Heart left ventricle (tissue), 16 donors: ENCODE measurements at regions not wholly inside any gene's neighbourhood (a gene's known extent, or its start where the extent isn't known, plus 50 kb on each side); places are given as distances from the start of the nearest gene placed in this dataset.

Source experiments
- ATAC-seq, 4 donors: fragments of 200-7000 bp; cut with Tn5 transposase; one replicate each; pipeline ENCODE4 v1.9.1; 2020 to 2022; ENCODE audit warnings: moderate library complexity in 4 of 4, mild to moderate bottlenecking in 3 of 4, moderate number of reproducible peaks in 1 of 4
- DNase-seq, 5 donors: peaks; one replicate each; pipeline ENCODE4 v3.0.0-alpha.2; 2020
- H3K27ac ChIP-seq, 12 donors: fragments of 200-600 bp; sonication (generic) in 4 of 12; one replicate each; pipeline versions ENCODE4 v1.5.0 to v1.8.0; 2016 to 2022; ENCODE audit warnings: mild to moderate bottlenecking in 2 of 12
- H3K27me3 ChIP-seq, 9 donors: fragments of 200-600 bp; sonication (generic) in 2 of 9; one replicate each; pipeline versions ENCODE4 v1.5.1 to v1.8.0; 2016 to 2022; ENCODE audit warnings: mild to moderate bottlenecking in 3 of 9
- H3K36me3 ChIP-seq, 9 donors: fragments of 200-600 bp; sonication (generic) in 2 of 9; one replicate each; pipeline versions ENCODE4 v1.5.0 to v1.8.0; 2018 to 2022; ENCODE audit warnings: mild to moderate bottlenecking in 2 of 9
- H3K4me1 ChIP-seq, 12 donors: fragments of 200-600 bp; sonication (generic) in 4 of 12; one replicate each; pipeline versions ENCODE4 v1.5.0 to v1.8.0; 2016 to 2022; ENCODE audit warnings: mild to moderate bottlenecking in 3 of 12
- H3K4me3 ChIP-seq, 12 donors: fragments of 200-600 bp; sonication (generic) in 4 of 12; one replicate each; pipeline versions ENCODE4 v1.5.0 to v1.8.0; 2017 to 2022; ENCODE audit warnings: mild to moderate bottlenecking in 9 of 12, moderate library complexity in 4 of 12
- H3K9me3 ChIP-seq, 12 donors: fragments of 200-600 bp; sonication (generic) in 4 of 12; one replicate each; pipeline versions ENCODE4 v1.5.0 to v1.8.0; 2016 to 2022; ENCODE audit warnings: mild to moderate bottlenecking in 1 of 12
- POLR2A ChIP-seq, 2 donors: fragments of 450-650 bp; IDR thresholded peaks; one replicate each; pipeline ENCODE4 v1.6.1; 2017; ENCODE audit warnings: antibody characterized with exemption in 2 of 2, mild to moderate bottlenecking in 2 of 2, moderate library complexity in 2 of 2
- WGBS, 4 donors: extraction: QIAGEN DNeasy Blood & Tissue Kit in 2 of 4; methylation state at CpG; one replicate each; pipeline versions ENCODE4 v1.1.5 to v1.1.7; 2013 to 2018; 5-methylcytosine and 5-hydroxymethylcytosine counted together
- intact Hi-C, 10 donors: fragments of 100-400 bp; cut with DNase I; formaldehyde crosslinking; loops; one replicate each; pipeline versions ENCODE4 v1.11.1 to v1.14.2; 2022
- TF ChIP-seq, protein P1 (sequence below), 12 donors: fragments of 200-600 bp; sonication (generic) in 4 of 12; IDR thresholded peaks; one replicate each; pipeline versions ENCODE4 v1.5.0 to v1.8.0; 2018 to 2022; ENCODE audit warnings: antibody characterized with exemption in 12 of 12, mild to moderate bottlenecking in 5 of 12
- donor health status: ischemic (EF 13 %, LVEDD 7.1; RV severe dilation, severe dysfunction).
- donor health status: healthy with polysubstance abuse.
- donor health status: DM: no; HTN: yes; CAD: no.
- donor health status: DM: no; HTN: no; CAD: no.
- donor health status: ischemic (EF 25% LVEDD 6.9; RV normal size, moderate dysfunction).
- donor health status: ischemic (EF 25% LVEDD 5.7; RV mildly dilated, moderate dysfunction).
- donor health status: healthy.
- donor health status: DM: yes; HTN: yes; CAD: no.
- donor health status: ischemic (EF 35%, LVEDD 5.7; RV mildly dilated, moderate dysfunction).
- donor health status: nonischemic (EF 11% LVEDD 7.7; RV severe dilation, severe dysfunction).
- donor health status: DM: yes; HTN: yes; CAD: no.
- donor health status: PGD.
- donor health status: ischemic (EF 29% LVEDD 5.4; RV normal size, mild dysfunction).
- donor health status: nonischemic (EF 23%, LVEDD 6.1; RV moderate dilation, normal function).

DNA sequence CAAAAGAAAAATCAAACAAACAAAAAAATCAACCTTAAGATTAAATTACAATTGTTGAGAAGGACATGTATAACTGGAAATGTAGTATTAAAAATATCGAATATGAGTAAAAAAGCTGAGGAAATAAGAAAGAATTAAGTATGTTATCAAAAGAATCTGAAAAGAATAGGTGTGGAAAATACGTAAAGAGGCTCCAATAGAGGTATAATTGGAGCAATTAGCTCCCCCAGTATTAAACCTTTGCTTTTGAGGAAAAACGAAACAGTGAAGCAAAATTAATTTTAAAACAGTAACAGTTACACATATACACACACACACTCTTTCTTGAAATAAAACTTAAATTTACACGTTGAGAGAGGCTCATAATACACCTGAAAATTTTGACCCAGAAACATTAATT, 578.7 kb upstream of the ADAMTS16 start:
- Histone ChIP-seq H3K36me3 (no peaks in the 10 kb centered on the region), H3K4me1 (no peaks in the 10 kb centered on the region), H3K4me3 (no peak overlapping the region), H3K27ac (no peak overlapping the region), H3K9me3 (peaks cover 0 to 39% (median 19%) of the 10 kb centered on the region in 12 donors), H3K27me3 (no peaks in the 10 kb centered on the region)
- intact Hi-C loops = no loop called here
- 57 to 73% (median 68%) methylated on average over 4 of the region's 4 CpGs for WGBS, 4 donors
- DNase-seq (no peak), ATAC-seq (no peak)
- TF ChIP-seq POLR2A (IDR thresholded peaks at IDR 0.05) = no peak
- TF ChIP-seq, protein P1, sequence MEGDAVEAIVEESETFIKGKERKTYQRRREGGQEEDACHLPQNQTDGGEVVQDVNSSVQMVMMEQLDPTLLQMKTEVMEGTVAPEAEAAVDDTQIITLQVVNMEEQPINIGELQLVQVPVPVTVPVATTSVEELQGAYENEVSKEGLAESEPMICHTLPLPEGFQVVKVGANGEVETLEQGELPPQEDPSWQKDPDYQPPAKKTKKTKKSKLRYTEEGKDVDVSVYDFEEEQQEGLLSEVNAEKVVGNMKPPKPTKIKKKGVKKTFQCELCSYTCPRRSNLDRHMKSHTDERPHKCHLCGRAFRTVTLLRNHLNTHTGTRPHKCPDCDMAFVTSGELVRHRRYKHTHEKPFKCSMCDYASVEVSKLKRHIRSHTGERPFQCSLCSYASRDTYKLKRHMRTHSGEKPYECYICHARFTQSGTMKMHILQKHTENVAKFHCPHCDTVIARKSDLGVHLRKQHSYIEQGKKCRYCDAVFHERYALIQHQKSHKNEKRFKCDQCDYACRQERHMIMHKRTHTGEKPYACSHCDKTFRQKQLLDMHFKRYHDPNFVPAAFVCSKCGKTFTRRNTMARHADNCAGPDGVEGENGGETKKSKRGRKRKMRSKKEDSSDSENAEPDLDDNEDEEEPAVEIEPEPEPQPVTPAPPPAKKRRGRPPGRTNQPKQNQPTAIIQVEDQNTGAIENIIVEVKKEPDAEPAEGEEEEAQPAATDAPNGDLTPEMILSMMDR (IDR thresholded peaks at IDR 0.05) = no peak

DNA sequence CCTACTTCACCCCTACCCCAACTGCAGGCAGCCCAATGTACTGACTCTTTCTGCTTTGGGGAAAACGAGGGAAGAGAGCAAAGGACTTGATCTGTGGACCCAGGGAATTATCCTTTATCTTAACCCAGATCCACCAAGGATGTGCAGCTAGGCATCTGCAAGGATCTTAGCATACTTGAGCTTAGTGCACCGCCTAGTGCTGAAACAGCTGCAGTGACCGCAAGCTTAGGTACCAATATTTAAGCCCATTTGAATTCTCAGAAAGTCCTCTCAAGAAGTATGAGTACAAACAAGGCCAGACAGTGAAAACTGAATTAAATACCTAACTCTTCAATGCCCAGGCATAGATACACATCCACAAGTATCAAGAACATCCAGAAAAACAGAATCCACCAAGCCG, 576.7 kb upstream of the ADAMTS16 start:
- DNase-seq (no peak), ATAC-seq (no peak)
- Histone ChIP-seq H3K27ac (no peak overlapping the region), H3K36me3 (no peaks in the 10 kb centered on the region), H3K9me3 (peaks cover 0 to 48% (median 19%) of the 10 kb centered on the region in 12 donors), H3K4me1 (no peaks in the 10 kb centered on the region), H3K4me3 (no peak overlapping the region), H3K27me3 (no peaks in the 10 kb centered on the region)
- TF ChIP-seq POLR2A (IDR thresholded peaks at IDR 0.05) = no peak
- TF ChIP-seq, protein P1 (IDR thresholded peaks at IDR 0.05) = no peak
- intact Hi-C loops = no loop called here
- WGBS, 4 donors = 51 to 64% (median 61%) methylated on average over 4 of the region's 4 CpGs

DNA sequence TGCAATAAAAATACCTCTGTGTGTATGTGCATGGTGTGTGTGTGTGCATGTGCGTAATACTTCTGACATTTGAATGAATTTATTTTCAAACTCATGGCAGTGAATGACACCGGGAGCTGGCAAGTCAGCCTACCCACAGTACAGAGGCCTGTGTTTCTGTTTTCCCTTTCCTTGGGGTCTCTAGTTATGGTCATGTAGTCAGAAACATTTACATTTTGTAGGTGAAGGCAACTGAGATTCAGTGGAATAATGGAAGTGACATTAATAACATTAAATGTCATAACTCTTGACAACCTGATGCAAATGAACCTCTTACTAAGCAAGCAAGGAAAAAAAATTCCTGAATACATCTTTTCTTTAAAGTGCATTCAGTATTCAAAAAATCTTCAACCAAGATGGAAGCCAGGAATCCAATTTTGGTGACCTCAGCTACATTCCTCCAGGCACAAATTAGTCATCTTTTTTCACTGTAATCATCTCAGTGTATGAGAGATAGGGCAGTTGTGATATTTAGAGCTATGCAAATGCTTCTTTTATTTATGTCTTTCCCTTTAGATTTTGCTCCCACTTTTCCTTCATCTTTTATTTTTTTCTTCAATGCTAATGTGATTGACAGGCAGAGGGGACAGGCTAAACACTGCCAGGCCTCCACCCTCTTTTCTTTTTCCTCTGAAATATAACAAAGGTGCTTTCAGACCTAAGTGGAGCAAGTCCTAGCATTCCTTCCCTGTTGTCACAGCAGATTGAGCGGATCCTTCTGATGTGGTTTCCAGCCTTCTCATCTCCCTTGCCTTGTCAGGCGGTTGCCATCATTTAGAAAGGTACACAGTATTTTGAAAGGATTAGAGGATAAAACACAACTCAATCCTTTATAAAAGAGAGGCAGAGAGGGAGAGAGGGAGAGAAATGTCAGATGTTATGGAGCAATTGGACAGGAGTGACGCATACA, 569.8 kb upstream of the ADAMTS16 start:
- intact Hi-C loops = no loop called here
- no peak overlapping the region for H3K27ac ChIP-seq
- H3K4me1 ChIP-seq = no peaks in the 10 kb centered on the region
- no peaks in the 10 kb centered on the region for H3K27me3 ChIP-seq
- no peak for DNase-seq
- H3K4me3 ChIP-seq = no peak overlapping the region
- no peak for TF ChIP-seq POLR2A (IDR thresholded peaks at IDR 0.05)
- ATAC-seq = no peak
- no peaks in the 10 kb centered on the region for H3K36me3 ChIP-seq
- H3K9me3 ChIP-seq = peaks cover 0 to 11% (median under 1%) of the 10 kb centered on the region in 12 donors
- WGBS, 4 donors = 71 to 94% (median 87%) methylated on average over 5 of the region's 5 CpGs

DNA sequence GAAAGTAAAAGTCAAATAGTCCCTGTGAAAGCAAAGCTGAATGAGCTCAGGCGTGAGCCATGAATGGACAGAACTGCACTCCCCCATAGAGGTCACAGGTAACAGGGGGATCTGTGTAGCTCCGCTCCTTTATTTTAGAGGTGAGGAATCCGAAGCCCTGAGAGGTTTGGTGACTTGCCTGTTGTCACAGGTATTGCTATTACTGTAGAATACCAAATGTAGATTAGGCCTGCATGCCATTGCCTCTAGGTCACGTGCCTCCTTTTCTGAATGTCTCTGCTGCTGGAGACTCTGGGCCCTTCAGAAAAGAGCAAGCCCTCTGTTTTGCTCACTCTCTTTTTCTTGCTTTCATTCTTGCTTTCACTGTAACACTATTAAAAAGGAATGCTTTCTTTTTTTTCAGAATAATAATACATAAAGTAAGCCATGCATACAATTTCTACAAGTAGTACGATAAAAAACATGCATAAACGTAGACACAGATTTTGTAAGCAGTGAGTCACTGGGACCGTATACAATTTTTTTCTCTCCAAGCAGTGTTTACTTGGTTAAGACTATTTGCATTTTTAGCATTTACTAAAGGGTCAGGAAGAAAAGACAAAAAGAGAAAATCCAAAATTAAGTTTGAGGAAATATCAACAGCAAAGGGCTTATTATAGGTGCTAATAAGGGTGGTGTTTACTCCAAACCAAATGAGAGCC, 568.7 kb upstream of the ADAMTS16 start:
- no peak for ATAC-seq
- no peak for TF ChIP-seq POLR2A (IDR thresholded peaks at IDR 0.05)

More for the DNA sequence above, 568.7 kb upstream of the ADAMTS16 start:
- no peaks in the 10 kb centered on the region for H3K27me3 ChIP-seq
- intact Hi-C loops = no loop called here
- no peak overlapping the region for H3K4me3 ChIP-seq
- H3K4me1 ChIP-seq = no peaks in the 10 kb centered on the region
- peaks cover 0 to 10% (median 0%) of the 10 kb centered on the region in 12 donors for H3K9me3 ChIP-seq
- no peak for DNase-seq
- WGBS, 4 donors = 76 to 79% (median 77%) methylated on average over 7 of the region's 7 CpGs
- no peaks in the 10 kb centered on the region for H3K36me3 ChIP-seq
- no peak overlapping the region for H3K27ac ChIP-seq
